IPS-18a (cell line): ENCODE measurements at regions not wholly inside any gene's neighbourhood (a gene's known extent, or its start where the extent isn't known, plus 50 kb on each side); places are given as distances from the start of the nearest gene placed in this dataset.
"Not testable (repeated sequence)": the region's sequence is repeated elsewhere in the genome, so short reads cannot be mapped to it uniquely, and the experiment has no call there.

Source experiments
- H3K27ac ChIP-seq: one replicate; pipeline ENCODE4 v1.5.1; 2013; ENCODE audit warnings: low read length
- H3K27me3 ChIP-seq: one replicate; pipeline ENCODE4 v1.6.1; 2013; ENCODE audit warnings: mild to moderate bottlenecking, low read length; ENCODE audit not compliant: control insufficient read depth, insufficient read depth
- H3K36me3 ChIP-seq: one replicate; pipeline ENCODE4 v1.6.1; 2013; ENCODE audit warnings: low read depth, low read length; ENCODE audit not compliant: control insufficient read depth
- H3K4me1 ChIP-seq: one replicate; pipeline ENCODE4 v1.6.1; 2013; ENCODE audit warnings: low read depth, low read length; ENCODE audit not compliant: control insufficient read depth
- H3K4me3 ChIP-seq: one replicate; pipeline ENCODE4 v1.5.1; 2013; ENCODE audit warnings: low read length
- H3K9ac ChIP-seq: one replicate; pipeline ENCODE4 v1.6.1; 2013; ENCODE audit warnings: mild to moderate bottlenecking, low read length, moderate library complexity
- H3K9me3 ChIP-seq: one replicate; pipeline ENCODE4 v1.6.1; 2013; ENCODE audit warnings: low read depth, low read length; ENCODE audit not compliant: control insufficient read depth

DNA sequence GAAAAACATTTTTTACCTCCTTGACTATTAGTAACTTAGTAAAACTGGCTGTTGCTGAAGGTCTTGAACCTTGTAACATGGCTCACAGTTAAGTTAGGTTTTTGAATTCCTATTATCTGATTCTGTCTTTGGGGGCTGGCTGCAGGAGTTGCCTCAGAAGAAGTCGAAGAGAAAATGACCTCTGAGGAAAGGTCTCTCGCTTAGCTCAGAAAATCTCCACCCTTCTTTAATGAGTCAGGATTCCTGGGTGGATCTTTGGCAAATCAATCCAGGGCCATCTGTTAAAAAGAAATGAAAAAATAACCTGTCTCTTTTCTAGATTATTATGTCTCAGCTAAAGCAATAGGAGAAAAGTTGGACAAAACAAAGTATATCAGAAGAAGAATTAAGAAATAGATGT is 267.8 kb upstream of the SEMA3C start:
- Histone ChIP-seq H3K27ac (no peak overlapping the region), H3K4me3 (no peak overlapping the region), H3K9me3 (peaks cover 3% of the 10 kb centered on the region), H3K36me3 (no peaks in the 10 kb centered on the region), H3K9ac (no peak overlapping the region), H3K4me1 (no peaks in the 10 kb centered on the region), H3K27me3 (no peaks in the 10 kb centered on the region)

DNA sequence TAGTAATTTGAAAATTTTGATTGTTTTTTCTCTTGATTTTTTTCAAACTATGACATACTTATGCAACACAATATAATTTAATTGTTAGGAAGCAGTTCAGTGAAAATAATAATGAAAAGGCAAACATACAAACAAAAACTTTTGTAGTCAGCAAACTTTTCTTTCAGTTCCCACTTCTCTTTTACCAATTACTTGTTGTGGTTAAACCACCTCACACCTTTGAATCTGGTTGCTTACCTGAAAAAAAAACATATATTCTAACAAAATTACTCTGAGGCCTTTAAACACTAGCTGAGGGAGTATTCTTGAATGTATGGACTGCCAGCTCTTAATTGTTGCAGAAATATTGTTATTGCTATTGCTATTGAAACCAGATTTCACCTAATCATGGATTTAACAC is 266.2 kb upstream of the SEMA3C start:
- peaks cover 19% of the 10 kb centered on the region for H3K9me3 ChIP-seq
- no peak overlapping the region for H3K9ac ChIP-seq
- no peaks in the 10 kb centered on the region for H3K4me1 ChIP-seq
- no peak overlapping the region for H3K27ac ChIP-seq
- H3K36me3 ChIP-seq: no peaks in the 10 kb centered on the region
- no peak overlapping the region for H3K4me3 ChIP-seq
- no peaks in the 10 kb centered on the region for H3K27me3 ChIP-seq

DNA sequence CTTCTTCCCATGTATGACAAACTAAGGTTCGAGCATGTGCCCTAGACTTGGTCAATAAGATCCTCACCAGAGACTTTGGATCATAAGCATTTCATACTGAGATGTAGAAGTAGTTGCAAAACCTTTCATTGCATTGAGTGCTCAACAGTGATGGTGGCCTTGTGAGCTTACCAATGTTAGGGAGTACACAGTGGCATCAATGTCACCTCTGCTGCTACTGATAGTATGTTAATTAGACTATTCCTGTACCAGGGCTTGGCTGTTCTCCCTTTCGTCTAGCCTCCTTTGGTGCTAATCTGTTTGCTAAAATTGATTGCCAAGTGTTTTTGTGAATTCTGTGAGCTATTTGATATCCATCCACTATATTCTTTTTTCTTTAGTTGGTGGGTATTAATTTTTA is 264.5 kb upstream of the SEMA3C start:
- Histone ChIP-seq H3K27ac (no peak overlapping the region), H3K4me3 (no peak overlapping the region), H3K4me1 (no peaks in the 10 kb centered on the region), H3K36me3 (no peaks in the 10 kb centered on the region), H3K9ac (no peak overlapping the region), H3K27me3 (no peaks in the 10 kb centered on the region), H3K9me3 (peaks cover 26% of the 10 kb centered on the region)

DNA sequence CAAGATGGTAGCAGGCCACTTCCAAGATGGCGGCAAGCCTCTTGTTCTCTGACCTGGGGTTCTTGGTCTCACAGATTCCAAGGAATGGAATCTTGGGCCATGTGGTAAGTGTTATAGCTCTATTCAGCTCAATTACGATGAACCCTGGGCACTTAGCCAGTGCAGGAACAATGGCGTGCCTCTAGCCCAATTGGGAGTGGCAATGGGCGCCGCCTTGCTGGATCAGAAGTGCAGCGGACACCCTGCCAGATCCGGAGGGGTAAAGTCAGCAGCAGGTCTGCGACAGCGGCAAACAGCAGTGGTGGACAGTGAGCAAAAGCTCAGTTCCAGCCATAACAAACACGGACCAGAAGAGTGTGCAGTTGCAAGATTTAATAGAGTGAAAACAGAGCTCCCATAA is 263.2 kb upstream of the SEMA3C start:
- not testable (repeated sequence) for H3K9ac ChIP-seq, H3K27ac ChIP-seq, H3K36me3 ChIP-seq, H3K4me1 ChIP-seq, H3K4me3 ChIP-seq, H3K27me3 ChIP-seq
- H3K9me3 ChIP-seq: peaks cover 26% of the 10 kb centered on the region

DNA sequence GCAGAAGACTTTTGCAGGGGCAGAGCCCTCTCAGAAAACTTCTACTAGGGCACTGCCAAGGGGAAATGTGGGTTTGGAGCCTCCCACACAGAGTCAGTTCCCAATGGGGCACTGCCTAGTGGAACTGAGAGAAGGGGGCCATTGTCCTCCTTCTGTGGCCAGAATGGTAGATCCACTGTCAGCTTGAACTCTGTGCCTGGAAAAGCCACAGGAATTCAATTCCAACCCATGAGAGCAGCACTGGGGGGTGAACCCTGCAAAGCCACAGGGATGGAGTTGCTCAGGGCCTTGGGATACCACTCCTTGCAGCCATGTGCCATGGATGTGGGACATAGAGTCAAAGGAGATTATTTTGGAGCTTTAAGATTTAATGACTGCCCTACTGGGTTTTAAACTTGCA is 262.2 kb upstream of the SEMA3C start:
- Histone ChIP-seq H3K9ac (no peak overlapping the region), H3K36me3 (no peaks in the 10 kb centered on the region)

DNA sequence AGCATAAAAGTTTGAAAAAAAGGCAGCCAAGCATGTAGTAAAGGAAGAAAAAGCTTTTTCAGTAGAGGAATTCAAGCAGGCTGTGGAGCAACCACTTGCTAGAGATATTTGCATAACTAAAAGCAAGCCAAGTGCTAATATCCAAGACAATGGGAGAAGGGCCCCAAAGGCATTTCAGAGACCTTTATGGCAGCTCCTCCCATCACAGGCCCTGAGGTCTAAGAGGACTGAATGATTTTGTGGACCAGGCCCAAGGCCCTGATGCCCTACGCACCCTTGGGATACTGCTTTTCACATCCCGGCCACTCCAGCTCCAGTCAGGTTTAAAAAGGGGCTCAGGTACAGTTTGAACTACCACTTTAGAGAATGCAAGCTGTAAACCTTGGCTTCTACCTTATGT is 261.7 kb upstream of the SEMA3C start:
- no peaks in the 10 kb centered on the region for H3K36me3 ChIP-seq
- H3K27ac ChIP-seq: no peak overlapping the region
- peaks cover 26% of the 10 kb centered on the region for H3K9me3 ChIP-seq
- H3K9ac ChIP-seq: no peak overlapping the region
- no peak overlapping the region for H3K4me3 ChIP-seq
- no peaks in the 10 kb centered on the region for H3K27me3 ChIP-seq
- H3K4me1 ChIP-seq: peaks cover 2% of the 10 kb centered on the region

More for the DNA sequence above, 262.2 kb upstream of the SEMA3C start:
- Histone ChIP-seq H3K9me3 (peaks cover 26% of the 10 kb centered on the region), H3K27ac (no peak overlapping the region), H3K4me3 (no peak overlapping the region), H3K4me1 (no peaks in the 10 kb centered on the region), H3K27me3 (no peaks in the 10 kb centered on the region)

DNA sequence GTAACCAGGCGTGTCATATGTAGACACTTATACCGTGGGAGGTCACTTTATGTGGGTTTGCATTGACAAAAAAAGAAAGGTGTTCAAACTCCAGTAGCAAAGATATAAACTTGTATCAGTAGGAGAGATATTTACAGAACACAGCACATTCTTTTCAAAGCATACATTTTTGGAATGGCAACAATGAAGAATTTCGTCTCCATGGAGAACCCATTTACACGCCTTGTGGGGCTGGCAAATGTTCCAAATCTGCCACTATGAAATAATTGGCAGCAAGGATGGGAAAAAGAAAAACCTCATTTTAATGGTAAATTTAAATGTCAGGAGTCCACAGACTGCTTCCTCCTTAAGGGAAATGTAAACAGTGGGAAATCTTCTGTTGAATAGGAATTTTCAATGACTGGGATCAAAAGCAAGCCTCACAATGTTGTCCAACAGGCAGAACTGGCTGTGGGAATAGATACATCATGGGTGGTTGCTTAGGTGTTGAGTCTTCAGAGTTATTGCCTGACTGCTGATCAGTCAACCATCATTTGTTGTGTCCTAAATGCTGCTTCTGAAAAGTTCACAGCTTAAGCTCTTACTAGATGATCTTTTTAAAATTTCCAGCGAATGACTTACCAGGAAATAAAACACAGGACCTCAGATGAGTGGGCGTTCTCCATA is 256.6 kb upstream of the SEMA3C start:
- Histone ChIP-seq H3K27me3 (no peaks in the 10 kb centered on the region), H3K4me3 (no peak overlapping the region), H3K9ac (no peak overlapping the region), H3K27ac (no peak overlapping the region), H3K9me3 (peaks cover 10% of the 10 kb centered on the region), H3K36me3 (no peaks in the 10 kb centered on the region), H3K4me1 (peaks cover 13% of the 10 kb centered on the region)

- H3K36me3 ChIP-seq: no peaks in the 10 kb centered on the region
- no peak overlapping the region for H3K9ac ChIP-seq
- H3K4me3 ChIP-seq: no peak overlapping the region
- H3K27me3 ChIP-seq: no peaks in the 10 kb centered on the region
- no peak overlapping the region for H3K27ac ChIP-seq
- no peaks in the 10 kb centered on the region for H3K9me3 ChIP-seq
- peaks cover 13% of the 10 kb centered on the region for H3K4me1 ChIP-seq
Measured at GRCh38 chr7:81173766-81174281, 255.0 kb upstream of the SEMA3C start.

GRCh38 chr7:81170291-81170690 is 251.4 kb upstream of the SEMA3C start:
- Histone ChIP-seq H3K36me3 (no peaks in the 10 kb centered on the region), H3K27ac (no peak overlapping the region), H3K4me1 (peaks cover 8% of the 10 kb centered on the region), H3K9me3 (no peaks in the 10 kb centered on the region), H3K4me3 (no peak overlapping the region), H3K27me3 (no peaks in the 10 kb centered on the region), H3K9ac (no peak overlapping the region)

DNA sequence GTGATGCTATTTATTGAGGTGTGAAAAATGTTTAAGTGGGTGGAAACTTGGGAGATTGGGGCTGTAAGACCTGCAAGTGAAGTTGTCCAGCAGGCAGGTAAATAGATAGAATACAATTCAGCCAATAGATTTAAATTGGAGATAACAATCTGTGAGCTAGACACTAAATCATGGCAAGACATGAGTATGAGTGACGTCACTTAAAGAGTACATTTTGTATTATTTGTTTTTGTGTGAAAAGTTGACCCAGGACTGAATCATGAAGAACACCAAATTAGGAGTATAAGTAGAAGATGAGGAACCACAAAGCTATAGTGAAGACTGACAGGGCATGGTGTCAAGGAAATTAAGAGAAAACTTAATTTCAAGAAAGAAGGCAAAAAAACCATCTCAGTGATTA is 249.1 kb upstream of the SEMA3C start:
- H3K4me1 ChIP-seq: no peaks in the 10 kb centered on the region
- H3K9ac ChIP-seq: no peak overlapping the region
- H3K9me3 ChIP-seq: no peaks in the 10 kb centered on the region
- no peak overlapping the region for H3K4me3 ChIP-seq
- H3K27ac ChIP-seq: no peak overlapping the region
- no peaks in the 10 kb centered on the region for H3K36me3 ChIP-seq
- no peaks in the 10 kb centered on the region for H3K27me3 ChIP-seq

DNA sequence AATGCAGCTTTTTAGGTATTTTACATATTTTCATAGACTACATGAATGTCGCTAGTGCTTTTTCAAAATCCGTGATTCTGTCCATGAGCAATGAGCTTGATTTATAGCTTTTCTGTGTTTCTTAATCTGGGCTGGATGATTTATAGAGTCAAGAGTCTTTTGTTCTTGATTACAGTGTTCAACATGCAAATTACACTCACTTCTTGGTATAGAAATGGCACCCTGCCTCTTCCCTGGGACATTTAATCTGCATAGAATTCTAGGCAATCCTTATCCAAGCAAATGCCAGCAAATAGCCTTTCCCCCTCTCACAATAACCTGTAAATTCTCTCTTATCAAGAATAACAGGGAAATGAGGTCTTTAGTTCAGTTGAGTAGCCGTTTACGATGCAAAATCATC is 246.2 kb upstream of the SEMA3C start:
- no peaks in the 10 kb centered on the region for H3K4me1 ChIP-seq
- H3K9ac ChIP-seq: no peak overlapping the region
- H3K4me3 ChIP-seq: no peak overlapping the region
- no peaks in the 10 kb centered on the region for H3K27me3 ChIP-seq
- H3K27ac ChIP-seq: no peak overlapping the region
- H3K9me3 ChIP-seq: no peaks in the 10 kb centered on the region
- no peaks in the 10 kb centered on the region for H3K36me3 ChIP-seq

GRCh38 chr7:81162771-81163525 is 244.1 kb upstream of the SEMA3C start:
- Histone ChIP-seq H3K36me3 (no peaks in the 10 kb centered on the region), H3K4me3 (no peak overlapping the region), H3K9ac (no peak overlapping the region), H3K4me1 (peaks cover 6% of the 10 kb centered on the region), H3K27me3 (no peaks in the 10 kb centered on the region), H3K27ac (no peak overlapping the region), H3K9me3 (no peaks in the 10 kb centered on the region)
